ENCODE measurements at regions not wholly inside any gene's neighbourhood (a gene's known extent, or its start where the extent isn't known, plus 50 kb on each side); places are given as distances from the start of the nearest gene placed in this dataset.

GRCh38 chr2:189382668-189383067 lies 58.6 kb upstream of the WDR75 start:
- TF ChIP-seq CTCF (IDR thresholded peaks at IDR 0.05): no peak
- TF ChIP-seq POLR2A (IDR thresholded peaks at IDR 0.05): no peak

Measured in breast epithelium (tissue), 3 donors.